ENCODE measurements at regions not wholly inside any gene's neighbourhood (a gene's known extent, or its start where the extent isn't known, plus 50 kb on each side); places are given as distances from the start of the nearest gene placed in this dataset.

DNA sequence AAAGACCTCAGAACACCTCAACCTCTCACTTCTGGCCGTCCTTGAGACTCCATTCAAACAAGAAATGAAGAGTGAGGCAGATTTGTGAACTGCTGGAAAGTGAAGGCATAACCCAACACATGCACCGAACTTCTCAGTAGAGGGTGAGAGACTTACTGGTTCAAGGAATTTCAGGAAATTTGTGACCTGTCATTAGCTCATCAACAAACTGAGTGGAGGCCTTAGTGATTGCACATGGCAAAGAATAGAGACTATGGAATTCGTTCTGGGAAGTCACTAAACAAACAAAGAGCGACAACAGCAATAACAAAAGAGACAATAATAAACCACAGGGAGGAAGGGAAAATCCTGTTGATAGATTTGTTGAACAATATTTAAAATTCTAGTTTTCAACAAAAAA is 125.0 kb upstream of the AKR1E2 start:
- no peak for TF ChIP-seq CTCF (IDR thresholded peaks at IDR 0.05)
- TF ChIP-seq POLR2A (IDR thresholded peaks at IDR 0.05) = no peak
